CD4-positive, alpha-beta memory T cell (primary cell): ENCODE measurements at regions not wholly inside any gene's neighbourhood (a gene's known extent, or its start where the extent isn't known, plus 50 kb on each side); places are given as distances from the start of the nearest gene placed in this dataset.

Source experiments
- CTCF ChIA-PET: fragments of 350-600 bp; sonication (Branson Sonifier 250); formaldehyde crosslinking; loops from one replicate; lab custom pipeline; 2021; ENCODE audit warnings: inconsistent platforms; ENCODE audit not compliant: partially characterized antibody; lab: Charles Lee
- POLR2A ChIA-PET: fragments of 350-600 bp; sonication (Branson Sonifier 250); formaldehyde crosslinking; loops from one replicate; lab custom pipeline; 2021; ENCODE audit not compliant: partially characterized antibody; lab: Charles Lee
- DNase-seq, 5 donors: peaks; one replicate each; pipeline versions ENCODE4 v3.0.0 to v3.0.0-alpha.2; 2020 to 2022; ENCODE audit warnings: mixed read lengths in 1 of 5
- H3K27ac ChIP-seq: one replicate; pipeline ENCODE4 v1.7.0; 2013; ENCODE audit warnings: low read depth, low read length
- H3K27me3 ChIP-seq: 2 replicates; pipeline ENCODE4 v1.7.0; 2013; ENCODE audit warnings: mild to moderate bottlenecking, low read length, moderate library complexity; ENCODE audit not compliant: insufficient read depth
- H3K36me3 ChIP-seq: 2 replicates; pipeline ENCODE4 v1.7.0; 2013; ENCODE audit warnings: mild to moderate bottlenecking, low read length, moderate library complexity; ENCODE audit not compliant: insufficient read depth
- H3K4me1 ChIP-seq: 2 replicates; pipeline ENCODE4 v1.7.0; 2013; ENCODE audit warnings: mild to moderate bottlenecking, low read length, moderate library complexity; ENCODE audit not compliant: insufficient read depth
- H3K4me3 ChIP-seq, 2 donors: one replicate each; pipeline ENCODE4 v1.7.0; 2013; ENCODE audit warnings: low read length in 2 of 2, mild to moderate bottlenecking in 1 of 2
- H3K9me3 ChIP-seq, 2 donors: one replicate each; pipeline ENCODE4 v1.7.0; 2013; ENCODE audit warnings: low read length in 2 of 2, control low read depth in 1 of 2; ENCODE audit not compliant: control insufficient read depth in 1 of 2
- H3K27ac Mint-ChIP-seq, 7 donors: one replicate each; pipeline ENCODE4 v1.8.0; 2020 to 2021; ENCODE audit warnings: mixed read lengths in 7 of 7, mild to moderate bottlenecking in 6 of 7, inconsistent platforms in 3 of 7, moderate library complexity in 3 of 7
- H3K27me3 Mint-ChIP-seq, 2 donors: one replicate each; pipeline ENCODE4 v1.8.0; 2020 to 2021; ENCODE audit warnings: mixed read lengths in 2 of 2
- H3K36me3 Mint-ChIP-seq, 2 donors: one replicate each; pipeline ENCODE4 v1.8.0; 2020 to 2021; ENCODE audit warnings: mixed read lengths in 2 of 2, inconsistent platforms in 1 of 2, mild to moderate bottlenecking in 1 of 2
- H3K4me1 Mint-ChIP-seq, 4 donors: one replicate each; pipeline ENCODE4 v1.8.0; 2020 to 2021; ENCODE audit warnings: mixed read lengths in 4 of 4, mild to moderate bottlenecking in 1 of 4
- H3K4me3 Mint-ChIP-seq, 8 donors: one replicate each; pipeline ENCODE4 v1.8.0; 2020 to 2021; ENCODE audit warnings: mixed read lengths in 8 of 8, mild to moderate bottlenecking in 7 of 8, moderate library complexity in 6 of 8, inconsistent platforms in 3 of 8
- H3K9me3 Mint-ChIP-seq, 8 donors: one replicate each; pipeline ENCODE4 v1.8.0; 2020 to 2021; ENCODE audit warnings: mixed read lengths in 8 of 8, mild to moderate bottlenecking in 5 of 8, inconsistent platforms in 3 of 8, moderate library complexity in 1 of 8
- intact Hi-C: fragments of 100-400 bp; cut with micrococcal nuclease; formaldehyde crosslinking; loops from one replicate; pipeline ENCODE4 v1.15.1; 2023

DNA sequence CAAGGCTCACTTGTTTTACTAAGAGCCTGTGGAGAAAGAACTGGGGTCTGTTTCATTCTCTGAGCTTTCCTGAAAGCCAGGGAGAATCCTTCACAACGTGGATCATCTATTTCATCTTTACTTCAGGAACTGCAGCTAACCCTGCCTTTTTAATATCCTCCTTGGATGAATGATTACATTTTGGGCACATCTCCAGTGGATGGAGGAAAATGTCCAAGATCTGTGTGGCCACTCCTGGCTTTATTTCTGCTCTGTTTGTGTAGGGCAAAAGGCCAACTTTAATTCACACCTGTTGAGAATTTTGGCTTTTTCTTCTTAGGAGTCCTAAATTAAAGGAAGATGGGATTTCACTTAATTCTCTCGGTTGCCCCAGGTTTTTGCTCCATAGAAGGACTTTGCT is 69.5 kb upstream of the CACNA1E start:
- no peaks in the 10 kb centered on the region for H3K9me3 ChIP-seq
- Mint-ChIP-seq H3K27me3 (peaks cover 3 to 6% of the 10 kb centered on the region in 2 donors), H3K4me1 (no peaks in the 10 kb centered on the region), H3K36me3 (no peaks in the 10 kb centered on the region), H3K4me3 (no peak overlapping the region), H3K27ac (no peak overlapping the region), H3K9me3 (peaks cover 0 to 5% (median 0%) of the 10 kb centered on the region in 8 donors)
- ChIA-PET CTCF (no interaction called here), POLR2A (interaction anchor here (0.6 kb wide), 1 partner anchor 356 kb away, joined by 3 read pairs; no protein-coding TSS in a partner anchor)
- no peaks in the 10 kb centered on the region for H3K36me3 ChIP-seq
- H3K4me1 ChIP-seq: no peaks in the 10 kb centered on the region
- H3K27ac ChIP-seq: no peak overlapping the region
- intact Hi-C loops: no loop called here
- no peaks in the 10 kb centered on the region for H3K27me3 ChIP-seq
- DNase-seq: no peak
- H3K4me3 ChIP-seq: no peak overlapping the region

DNA sequence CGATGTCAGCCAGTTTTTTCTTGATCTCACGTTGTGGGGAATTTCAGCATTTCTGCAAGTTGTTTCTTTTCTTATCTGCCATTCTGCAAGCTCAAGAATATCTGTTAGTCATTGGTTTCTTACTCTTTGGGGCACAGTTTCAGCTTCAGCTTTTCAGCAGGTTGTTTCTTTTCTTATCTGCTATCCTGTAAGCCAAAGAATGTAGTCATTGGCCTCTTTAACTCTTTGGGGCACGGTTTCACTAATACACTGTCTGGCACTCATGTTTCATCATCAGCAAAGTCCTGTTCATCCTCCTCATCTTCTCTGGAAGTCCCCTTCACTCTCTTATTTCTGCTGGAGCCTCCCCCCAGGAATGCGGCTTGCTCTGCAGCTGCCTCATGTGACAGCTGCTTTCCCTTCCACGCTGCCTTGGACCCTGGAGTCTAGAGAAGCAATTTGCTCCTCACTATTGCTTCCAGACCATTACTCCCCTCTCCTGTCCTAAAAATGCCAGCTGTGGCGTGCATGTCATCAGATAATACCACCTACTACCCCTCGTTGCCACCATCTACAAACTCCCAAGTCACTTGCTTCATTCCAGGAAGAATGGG is 67.0 kb upstream of the CACNA1E start:
- H3K27me3 ChIP-seq: no peaks in the 10 kb centered on the region
- intact Hi-C loops: no loop called here
- H3K36me3 ChIP-seq: no peaks in the 10 kb centered on the region
- H3K4me3 ChIP-seq: no peak overlapping the region
- Mint-ChIP-seq H3K27ac (no peak overlapping the region), H3K4me1 (no peaks in the 10 kb centered on the region), H3K36me3 (no peaks in the 10 kb centered on the region), H3K27me3 (peaks cover 0 to 3% of the 10 kb centered on the region in 2 donors), H3K9me3 (peaks cover 0 to 5% (median 0%) of the 10 kb centered on the region in 8 donors), H3K4me3 (no peak overlapping the region)
- no peak overlapping the region for H3K27ac ChIP-seq
- no peaks in the 10 kb centered on the region for H3K9me3 ChIP-seq
- DNase-seq: no peak
- CTCF ChIA-PET: interaction anchor here (0.9 to 7.7 kb wide), 3 partner anchors 9 to 226 kb away, joined by 4 to 68 read pairs (median 5); no protein-coding TSS in a partner anchor
- H3K4me1 ChIP-seq: no peaks in the 10 kb centered on the region
- POLR2A ChIA-PET: no interaction called here

DNA sequence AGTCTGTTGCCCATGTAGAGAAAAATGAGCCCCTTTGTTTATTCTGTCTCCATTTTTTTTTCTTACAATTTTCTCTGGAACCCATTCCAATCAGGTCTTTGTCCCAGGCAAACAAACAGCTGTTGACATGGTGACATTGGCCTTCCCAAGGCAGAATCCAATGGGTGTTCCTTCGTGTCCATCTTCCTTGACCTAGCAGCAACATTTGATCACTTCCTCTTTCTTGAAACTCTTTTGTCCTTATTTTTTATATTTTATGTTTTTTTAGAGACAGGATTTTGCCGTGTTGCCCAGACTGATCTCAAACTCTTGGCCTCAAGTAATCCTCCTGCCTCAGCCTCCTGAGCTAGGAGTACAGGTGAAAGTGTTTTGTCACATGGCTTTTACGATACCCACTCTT is 65.4 kb upstream of the CACNA1E start:
- Mint-ChIP-seq H3K27me3 (peaks cover 0 to 3% of the 10 kb centered on the region in 2 donors), H3K27ac (no peak overlapping the region), H3K36me3 (no peaks in the 10 kb centered on the region), H3K9me3 (peaks cover 0 to 5% (median 0%) of the 10 kb centered on the region in 8 donors), H3K4me1 (no peaks in the 10 kb centered on the region), H3K4me3 (no peak overlapping the region)
- Histone ChIP-seq H3K9me3 (no peaks in the 10 kb centered on the region), H3K4me3 (no peak overlapping the region), H3K4me1 (no peaks in the 10 kb centered on the region), H3K27me3 (no peaks in the 10 kb centered on the region), H3K36me3 (no peaks in the 10 kb centered on the region), H3K27ac (no peak overlapping the region)
- CTCF ChIA-PET: interaction anchor here (0.7 to 7.7 kb wide), 2 partner anchors 9 to 19 kb away, joined by 3 to 68 read pairs; no protein-coding TSS in a partner anchor
- intact Hi-C loops: no loop called here
- POLR2A ChIA-PET: interaction anchor here (1.1 kb wide), 1 partner anchor 20 kb away, joined by 3 read pairs; no protein-coding TSS in a partner anchor
- no peak for DNase-seq

DNA sequence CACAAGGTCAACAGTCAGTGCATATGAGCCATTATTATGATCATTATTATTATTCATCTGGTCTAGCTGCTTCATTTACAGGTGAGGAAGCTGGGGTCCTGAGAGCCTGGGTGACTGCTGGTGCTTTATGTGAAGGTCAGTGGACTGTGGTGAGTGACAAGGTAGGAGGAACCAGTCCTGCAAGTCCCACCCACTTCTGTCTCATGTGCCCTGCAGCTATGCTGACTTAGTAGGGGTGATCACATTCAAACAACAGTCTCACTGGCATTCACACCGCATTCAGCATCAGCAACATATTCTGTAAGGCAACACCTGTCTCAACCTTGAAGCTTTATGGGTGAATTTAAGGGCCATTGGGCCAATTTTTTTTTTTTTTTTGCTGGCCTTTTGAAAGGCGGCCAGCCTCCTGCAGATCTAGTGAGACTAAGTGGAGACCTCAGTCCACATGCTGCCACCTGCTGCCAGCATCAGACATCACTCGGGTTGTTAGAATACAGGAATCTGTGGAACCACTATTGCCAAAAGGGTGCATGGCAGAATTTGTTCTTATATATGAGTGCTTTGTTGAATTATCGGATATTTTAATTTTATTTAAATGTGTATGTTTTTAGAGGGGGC is 59.9 kb upstream of the CACNA1E start:
- ChIA-PET POLR2A (interaction anchor here (0.7 to 1.4 kb wide), 4 partner anchors 25 to 233 kb away, joined by 3 to 11 read pairs (median 4); no protein-coding TSS in a partner anchor), CTCF (interaction anchor here (0.7 to 7.7 kb wide), 16 partner anchors 12 to 243 kb away, joined by 3 to 68 read pairs (median 4); no protein-coding TSS in a partner anchor)
- intact Hi-C loops: loop anchor here (1.0 to 10.0 kb wide), 2 partner anchors 27 to 49 kb away; no protein-coding TSS in a partner anchor
- H3K9me3 ChIP-seq: no peaks in the 10 kb centered on the region
- H3K27me3 Mint-ChIP-seq: peaks cover 12 to 16% of the 10 kb centered on the region in 2 donors
- no peaks in the 10 kb centered on the region for H3K36me3 Mint-ChIP-seq
- H3K4me1 ChIP-seq: peaks cover 17% of the 10 kb centered on the region
- peaks cover 11 to 19% (median 14%) of the 10 kb centered on the region in 4 donors for H3K4me1 Mint-ChIP-seq
- no peaks in the 10 kb centered on the region for H3K27me3 ChIP-seq
- H3K27ac Mint-ChIP-seq: no peak overlapping the region
- H3K4me3 Mint-ChIP-seq: no peak overlapping the region
- no peaks in the 10 kb centered on the region for H3K36me3 ChIP-seq
- H3K9me3 Mint-ChIP-seq: peaks cover 0 to 1% (median 0%) of the 10 kb centered on the region in 8 donors
- H3K4me3 ChIP-seq: no peak overlapping the region
- no peak overlapping the region for H3K27ac ChIP-seq
- peak in 4 of 5 donors; percentile 17 to 44 (median 30) for DNase-seq

DNA sequence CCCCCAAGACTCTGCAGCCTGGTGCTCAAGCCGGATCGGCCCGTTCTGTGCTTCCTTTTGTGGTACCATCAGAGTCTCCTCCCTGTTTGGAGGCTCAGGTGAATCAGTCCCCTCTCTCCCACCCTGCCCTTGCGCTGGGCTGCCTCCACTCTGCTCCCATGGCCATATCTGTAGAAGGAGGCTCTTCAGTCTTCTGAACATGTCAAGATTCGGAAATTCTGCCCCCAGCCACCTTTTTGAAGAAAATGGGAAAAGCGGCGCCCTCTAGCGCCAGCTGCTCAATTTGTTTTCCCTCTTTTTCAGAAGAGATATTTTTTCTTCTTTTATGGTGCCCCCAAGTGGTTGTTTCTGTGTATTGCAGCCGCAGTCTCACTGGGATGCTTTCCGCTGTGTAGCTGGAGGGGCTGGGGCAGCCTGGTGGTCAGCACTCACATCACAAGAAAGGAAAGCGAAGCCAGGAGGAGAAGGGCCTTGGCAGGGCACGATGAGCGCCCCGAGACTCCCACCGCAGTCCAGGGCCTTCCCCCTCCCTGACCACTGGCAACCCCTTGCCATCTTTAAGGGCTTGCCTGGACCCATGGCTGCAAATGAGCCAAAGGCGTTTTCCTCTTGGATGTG is 58.4 kb upstream of the CACNA1E start:
- intact Hi-C loops: loop anchor here (1.0 to 10.0 kb wide), 5 partner anchors 50 to 908 kb away; no protein-coding TSS in a partner anchor
- Histone ChIP-seq H3K4me1 (peaks cover 17% of the 10 kb centered on the region), H3K27me3 (no peaks in the 10 kb centered on the region), H3K4me3 (no peak overlapping the region), H3K9me3 (no peaks in the 10 kb centered on the region), H3K27ac (no peak overlapping the region), H3K36me3 (no peaks in the 10 kb centered on the region)
- Mint-ChIP-seq H3K27me3 (peaks cover 12 to 16% of the 10 kb centered on the region in 2 donors), H3K9me3 (peaks cover 0 to 1% (median 0%) of the 10 kb centered on the region in 8 donors), H3K36me3 (no peaks in the 10 kb centered on the region), H3K4me3 (peak overlapping the region; percentile 73 to 90 (median 79)), H3K27ac (peak overlapping the region in 5 of 7 donors; percentile 4 to 88 (median 48)), H3K4me1 (peaks cover 11 to 19% (median 14%) of the 10 kb centered on the region in 4 donors)
- CTCF ChIA-PET: interaction anchor here (0.6 to 4.3 kb wide), 31 partner anchors 8 to 629 kb away, joined by 3 to 110 read pairs (median 4); no protein-coding TSS in a partner anchor
- POLR2A ChIA-PET: no interaction called here
- DNase-seq: peak; percentile 59 to 76 (median 69)

DNA sequence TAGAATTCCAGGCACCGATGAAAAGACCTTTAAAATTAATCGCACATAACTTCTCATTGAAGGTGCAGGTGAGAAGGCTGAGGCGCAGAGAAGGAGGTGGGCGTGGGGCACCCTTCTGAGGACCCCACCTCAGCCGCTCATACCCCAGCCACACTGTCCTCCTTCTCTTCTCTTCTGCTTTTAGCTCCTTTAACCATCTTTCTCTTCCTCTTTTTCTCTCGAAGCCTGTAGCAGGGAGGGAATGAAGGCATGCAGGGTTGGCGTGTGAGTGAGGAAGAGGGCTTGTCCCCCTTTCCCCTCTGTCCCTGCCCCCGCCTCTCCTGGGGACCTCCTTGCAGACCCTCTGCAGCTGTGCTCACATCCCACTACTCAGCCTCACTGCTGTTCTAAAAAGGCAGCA is 57.8 kb upstream of the CACNA1E start:
- H3K27ac Mint-ChIP-seq: no peak overlapping the region
- peaks cover 0 to 1% (median 0%) of the 10 kb centered on the region in 8 donors for H3K9me3 Mint-ChIP-seq

More for the DNA sequence above, 57.8 kb upstream of the CACNA1E start:
- no peaks in the 10 kb centered on the region for H3K36me3 ChIP-seq
- Mint-ChIP-seq H3K4me1 (peaks cover 11 to 19% (median 14%) of the 10 kb centered on the region in 4 donors), H3K4me3 (no peak overlapping the region), H3K36me3 (no peaks in the 10 kb centered on the region), H3K27me3 (peaks cover 12 to 16% of the 10 kb centered on the region in 2 donors)
- POLR2A ChIA-PET: no interaction called here
- intact Hi-C loops: loop anchor here (1.0 to 10.0 kb wide), 5 partner anchors 51 to 908 kb away; no protein-coding TSS in a partner anchor
- CTCF ChIA-PET: interaction anchor here (0.7 to 4.3 kb wide), 27 partner anchors 8 to 245 kb away, joined by 3 to 110 read pairs (median 5); no protein-coding TSS in a partner anchor
- no peaks in the 10 kb centered on the region for H3K27me3 ChIP-seq
- DNase-seq: no peak
- no peak overlapping the region for H3K4me3 ChIP-seq
- no peaks in the 10 kb centered on the region for H3K9me3 ChIP-seq
- H3K4me1 ChIP-seq: peaks cover 17% of the 10 kb centered on the region
- no peak overlapping the region for H3K27ac ChIP-seq
